Gastroesophageal sphincter (tissue), 4 donors: ENCODE measurements at regions not wholly inside any gene's neighbourhood (a gene's known extent, or its start where the extent isn't known, plus 50 kb on each side); places are given as distances from the start of the nearest gene placed in this dataset.

Experiments used
- ATAC-seq: fragments of 150-250 bp; one replicate; pipeline ENCODE4 v1.9.1; 2016; ENCODE audit warnings: mild to moderate bottlenecking, moderate library complexity
- H3K27ac ChIP-seq, 4 donors: fragments of 200-600 bp; sonication (generic) in 3 of 4; 1 replicate in 3 of 4; 2 replicates in 1 of 4; pipeline ENCODE4 v1.5.1; 2016 to 2019
- H3K27me3 ChIP-seq: fragments of 200-600 bp; sonication (generic); one replicate; pipeline ENCODE4 v1.5.1; 2019
- H3K36me3 ChIP-seq, 2 donors: fragments of 200-600 bp; sonication (generic); one replicate each; pipeline ENCODE4 v1.5.1; 2019; ENCODE audit warnings: control low read depth in 1 of 2
- H3K4me1 ChIP-seq, 3 donors: fragments of 200-600 bp; sonication (generic); 1 replicate in 2 of 3; 2 replicates in 1 of 3; pipeline ENCODE4 v1.5.1; 2016 to 2019; ENCODE audit warnings: control low read depth in 2 of 3
- H3K4me3 ChIP-seq, 2 donors: fragments of 200-600 bp; sonication (generic); one replicate each; pipeline ENCODE4 v1.5.1; 2019; ENCODE audit warnings: mild to moderate bottlenecking in 1 of 2, moderate library complexity in 1 of 2
- H3K9me3 ChIP-seq, 3 donors: fragments of 200-600 bp; sonication (generic); one replicate each; pipeline ENCODE4 v1.5.1; 2017 to 2019; ENCODE audit warnings: control low read depth in 2 of 3
- EP300 ChIP-seq: sonication (generic); formaldehyde crosslinking; IDR thresholded peaks from one replicate; pipeline ENCODE4 v1.6.1; 2017; ENCODE audit warnings: antibody characterized with exemption, mild to moderate bottlenecking
- POLR2A ChIP-seq, 2 donors: fragments of 450-650 bp; IDR thresholded peaks; one replicate each; pipeline ENCODE4 v1.6.1; 2017; ENCODE audit warnings: antibody characterized with exemption in 2 of 2, mild to moderate bottlenecking in 2 of 2, moderate library complexity in 1 of 2
- POLR2AphosphoS5 ChIP-seq: sonication (generic); formaldehyde crosslinking; IDR thresholded peaks from one replicate; pipeline ENCODE4 v1.6.1; 2017; ENCODE audit warnings: antibody characterized with exemption
- WGBS, 2 donors: methylation state at CpG; one replicate each; pipeline ENCODE4 v1.1.5; 2018; ENCODE audit warnings: low coverage in 1 of 2; 5-methylcytosine and 5-hydroxymethylcytosine counted together
- TF ChIP-seq, protein P1 (sequence below), 4 experiments: fragments of 200-600 bp in 2 of 4; fragments of 450-650 bp in 2 of 4; sonication (generic) in 1 of 4; IDR thresholded peaks; one replicate each; pipeline ENCODE4 v1.5.1; 2017 to 2019; ENCODE audit warnings: antibody characterized with exemption in 4 of 4, mild to moderate bottlenecking in 2 of 4, moderate library complexity in 2 of 4

DNA sequence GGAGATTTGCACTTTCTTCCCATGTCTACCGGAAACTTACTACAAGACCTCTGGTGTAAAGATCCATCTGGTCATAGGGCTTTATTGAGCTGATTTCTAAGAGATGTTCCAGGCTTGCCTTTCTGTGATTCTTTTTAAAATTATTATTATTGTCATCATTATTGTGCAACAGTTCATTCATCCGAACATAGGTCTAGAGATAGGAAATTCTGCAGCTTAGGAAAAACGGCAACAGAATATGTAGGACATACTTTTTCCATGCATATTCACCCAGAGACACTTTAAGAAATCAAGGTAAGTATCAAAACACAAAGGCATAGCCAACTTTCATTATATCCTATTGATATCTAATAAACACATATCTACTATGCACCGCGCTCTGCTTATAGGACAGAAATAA is 378.2 kb upstream of the KLF4 start:
- WGBS, 2 donors: 88 to 92% methylated on average over 5 of the region's 5 CpGs
- H3K27ac ChIP-seq: no peak overlapping the region
- no peaks in the 10 kb centered on the region for H3K36me3 ChIP-seq
- H3K4me1 ChIP-seq: peaks cover 0 to 11% (median 0%) of the 10 kb centered on the region in 3 donors
- no peaks in the 10 kb centered on the region for H3K27me3 ChIP-seq
- ATAC-seq: no peak
- TF ChIP-seq POLR2AphosphoS5: no peak
- no peak overlapping the region for H3K4me3 ChIP-seq
- H3K9me3 ChIP-seq: no peaks in the 10 kb centered on the region

DNA sequence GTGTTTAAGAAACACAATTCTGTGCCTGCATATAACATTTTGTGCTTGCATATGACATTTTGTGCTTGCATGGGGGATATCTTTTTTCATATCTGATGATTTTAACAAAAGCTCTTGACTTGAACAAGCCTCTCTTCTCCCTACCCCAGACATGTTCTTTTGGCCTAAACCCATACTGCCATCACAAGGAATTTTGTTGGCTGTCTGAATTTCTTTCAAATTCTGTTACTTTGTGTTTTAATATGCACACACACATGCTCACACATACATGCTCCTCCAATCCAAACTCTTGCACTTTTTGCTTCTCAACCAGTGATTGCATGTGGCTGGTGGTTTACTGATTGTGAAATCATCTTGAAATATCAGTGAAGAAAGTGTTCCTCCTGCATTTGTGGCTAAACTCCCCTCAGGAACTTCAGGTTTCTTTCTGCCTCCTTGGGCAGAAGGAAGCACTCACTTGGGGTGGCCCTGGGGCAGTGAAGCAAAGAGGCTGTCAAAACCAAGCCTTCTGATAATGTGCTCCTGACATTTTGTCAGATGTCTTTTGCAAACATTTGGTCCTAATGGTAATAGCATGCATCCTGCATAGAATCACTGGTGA is 377.2 kb upstream of the KLF4 start:
- no peak for TF ChIP-seq POLR2A (IDR thresholded peaks at IDR 0.05)
- no peak for TF ChIP-seq EP300
- TF ChIP-seq, protein P1, sequence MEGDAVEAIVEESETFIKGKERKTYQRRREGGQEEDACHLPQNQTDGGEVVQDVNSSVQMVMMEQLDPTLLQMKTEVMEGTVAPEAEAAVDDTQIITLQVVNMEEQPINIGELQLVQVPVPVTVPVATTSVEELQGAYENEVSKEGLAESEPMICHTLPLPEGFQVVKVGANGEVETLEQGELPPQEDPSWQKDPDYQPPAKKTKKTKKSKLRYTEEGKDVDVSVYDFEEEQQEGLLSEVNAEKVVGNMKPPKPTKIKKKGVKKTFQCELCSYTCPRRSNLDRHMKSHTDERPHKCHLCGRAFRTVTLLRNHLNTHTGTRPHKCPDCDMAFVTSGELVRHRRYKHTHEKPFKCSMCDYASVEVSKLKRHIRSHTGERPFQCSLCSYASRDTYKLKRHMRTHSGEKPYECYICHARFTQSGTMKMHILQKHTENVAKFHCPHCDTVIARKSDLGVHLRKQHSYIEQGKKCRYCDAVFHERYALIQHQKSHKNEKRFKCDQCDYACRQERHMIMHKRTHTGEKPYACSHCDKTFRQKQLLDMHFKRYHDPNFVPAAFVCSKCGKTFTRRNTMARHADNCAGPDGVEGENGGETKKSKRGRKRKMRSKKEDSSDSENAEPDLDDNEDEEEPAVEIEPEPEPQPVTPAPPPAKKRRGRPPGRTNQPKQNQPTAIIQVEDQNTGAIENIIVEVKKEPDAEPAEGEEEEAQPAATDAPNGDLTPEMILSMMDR (IDR thresholded peaks at IDR 0.05): no peak
- TF ChIP-seq POLR2AphosphoS5: no peak
- Histone ChIP-seq H3K4me1 (peaks cover 0 to 16% (median 0%) of the 10 kb centered on the region in 3 donors), H3K27me3 (no peaks in the 10 kb centered on the region), H3K4me3 (no peak overlapping the region), H3K27ac (no peak overlapping the region), H3K36me3 (no peaks in the 10 kb centered on the region), H3K9me3 (no peaks in the 10 kb centered on the region)
- ATAC-seq: no peak

DNA sequence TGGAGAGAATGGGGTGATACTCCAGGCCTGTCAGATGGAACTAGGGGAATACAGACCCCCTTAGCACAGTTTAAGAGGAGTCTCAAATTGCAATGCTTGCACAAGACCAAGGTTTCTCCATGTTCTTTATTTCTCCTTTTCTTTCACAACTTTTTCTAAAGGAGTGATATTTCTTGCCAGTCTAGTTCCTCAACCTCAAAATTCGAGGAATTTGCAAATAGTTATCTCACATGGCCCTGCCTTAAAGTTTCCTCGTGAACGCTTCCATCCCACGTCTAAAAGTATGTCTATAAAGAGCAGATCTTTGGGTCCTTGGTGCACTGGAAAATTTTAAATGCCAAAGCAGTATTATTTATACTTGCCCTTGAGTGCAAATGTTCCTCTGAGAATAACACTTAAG is 373.8 kb upstream of the KLF4 start:
- peak; percentile 34 for ATAC-seq
- H3K9me3 ChIP-seq: no peaks in the 10 kb centered on the region
- no peaks in the 10 kb centered on the region for H3K27me3 ChIP-seq
- 56 to 58% methylated on average over 4 of the region's 4 CpGs for WGBS, 2 donors
- H3K27ac ChIP-seq: no peak overlapping the region
- H3K4me3 ChIP-seq: no peak overlapping the region
- no peak for TF ChIP-seq EP300
- TF ChIP-seq, protein P1 (IDR thresholded peaks at IDR 0.05): no peak
- TF ChIP-seq POLR2AphosphoS5: no peak
- no peak for TF ChIP-seq POLR2A (IDR thresholded peaks at IDR 0.05)
- H3K4me1 ChIP-seq: peaks cover 0 to 16% (median 0%) of the 10 kb centered on the region in 3 donors
- no peaks in the 10 kb centered on the region for H3K36me3 ChIP-seq

DNA sequence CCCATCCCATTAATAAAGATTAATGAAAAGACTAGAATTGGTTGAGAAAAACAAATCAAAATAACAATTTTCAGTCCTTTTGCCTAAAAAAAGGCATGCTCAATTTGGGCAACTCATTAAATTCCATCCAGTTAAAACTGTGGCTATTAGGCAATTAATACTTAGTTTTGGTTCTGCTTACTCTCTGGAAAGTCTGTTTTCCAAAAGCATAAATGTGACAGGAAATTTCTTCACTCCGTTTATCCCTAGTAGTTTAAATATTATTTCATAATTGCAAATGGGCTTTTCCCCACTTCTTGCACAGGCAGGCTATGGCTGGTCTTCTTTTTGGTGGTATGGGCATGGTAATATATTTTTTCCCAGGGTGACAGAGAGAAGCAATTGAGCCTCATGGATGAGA is 373.3 kb upstream of the KLF4 start:
- Histone ChIP-seq H3K36me3 (no peaks in the 10 kb centered on the region), H3K27me3 (no peaks in the 10 kb centered on the region)
- 43 to 69% methylated on average over 1 of the region's 1 CpG for WGBS, 2 donors

DNA sequence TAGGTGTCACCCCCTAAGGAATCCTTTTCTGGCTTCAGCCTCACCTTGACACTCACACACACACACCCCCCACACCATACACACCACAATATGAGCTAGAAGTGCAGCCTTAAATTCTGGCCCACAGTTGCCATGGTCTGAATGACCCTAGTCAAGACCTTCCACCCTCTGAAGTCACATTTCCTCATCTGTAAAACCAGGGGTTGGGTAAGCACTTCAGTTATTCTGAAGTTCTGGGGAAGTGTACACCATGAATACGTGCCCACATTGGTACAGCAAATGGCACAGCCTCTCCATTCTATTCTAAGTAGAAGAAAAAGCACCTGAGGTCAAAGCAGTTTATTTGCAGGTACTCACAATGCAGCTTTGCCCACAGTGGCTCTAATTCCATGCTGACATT is 372.8 kb upstream of the KLF4 start:
- 86% methylated on average over 1 of the region's 1 CpG; no CpG with 5 or more reads in 1 of the 2 donors for WGBS, 2 donors

More for the DNA sequence above, 373.3 kb upstream of the KLF4 start:
- no peak for TF ChIP-seq EP300
- no peak for TF ChIP-seq POLR2AphosphoS5
- TF ChIP-seq, protein P1 (IDR thresholded peaks at IDR 0.05): no peak
- no peak for TF ChIP-seq POLR2A (IDR thresholded peaks at IDR 0.05)
- Histone ChIP-seq H3K4me1 (peaks cover 0 to 16% (median 0%) of the 10 kb centered on the region in 3 donors), H3K9me3 (no peaks in the 10 kb centered on the region), H3K27ac (no peak overlapping the region), H3K4me3 (no peak overlapping the region)
- peak; percentile 44 for ATAC-seq

More for the DNA sequence above, 372.8 kb upstream of the KLF4 start:
- TF ChIP-seq POLR2AphosphoS5: no peak
- TF ChIP-seq, protein P1 (IDR thresholded peaks at IDR 0.05): no peak
- TF ChIP-seq POLR2A (IDR thresholded peaks at IDR 0.05): no peak
- no peak for TF ChIP-seq EP300
- Histone ChIP-seq H3K4me3 (no peak overlapping the region), H3K36me3 (no peaks in the 10 kb centered on the region), H3K27me3 (no peaks in the 10 kb centered on the region), H3K4me1 (peaks cover 0 to 16% (median 0%) of the 10 kb centered on the region in 3 donors), H3K27ac (no peak overlapping the region), H3K9me3 (no peaks in the 10 kb centered on the region)
- peak; percentile 42 for ATAC-seq
